Dedifferentiated amniotic fluid mesenchymal stem cell (primary cell): ENCODE measurements at regions not wholly inside any gene's neighbourhood (a gene's known extent, or its start where the extent isn't known, plus 50 kb on each side); places are given as distances from the start of the nearest gene placed in this dataset.
"Not testable (repeated sequence)": the region's sequence is repeated elsewhere in the genome, so short reads cannot be mapped to it uniquely, and the experiment has no call there.

Experiments
- DNase-seq: peaks from one replicate; pipeline ENCODE4 v3.0.0-alpha.2; 2016; ENCODE audit errors: extremely low spot score

DNA sequence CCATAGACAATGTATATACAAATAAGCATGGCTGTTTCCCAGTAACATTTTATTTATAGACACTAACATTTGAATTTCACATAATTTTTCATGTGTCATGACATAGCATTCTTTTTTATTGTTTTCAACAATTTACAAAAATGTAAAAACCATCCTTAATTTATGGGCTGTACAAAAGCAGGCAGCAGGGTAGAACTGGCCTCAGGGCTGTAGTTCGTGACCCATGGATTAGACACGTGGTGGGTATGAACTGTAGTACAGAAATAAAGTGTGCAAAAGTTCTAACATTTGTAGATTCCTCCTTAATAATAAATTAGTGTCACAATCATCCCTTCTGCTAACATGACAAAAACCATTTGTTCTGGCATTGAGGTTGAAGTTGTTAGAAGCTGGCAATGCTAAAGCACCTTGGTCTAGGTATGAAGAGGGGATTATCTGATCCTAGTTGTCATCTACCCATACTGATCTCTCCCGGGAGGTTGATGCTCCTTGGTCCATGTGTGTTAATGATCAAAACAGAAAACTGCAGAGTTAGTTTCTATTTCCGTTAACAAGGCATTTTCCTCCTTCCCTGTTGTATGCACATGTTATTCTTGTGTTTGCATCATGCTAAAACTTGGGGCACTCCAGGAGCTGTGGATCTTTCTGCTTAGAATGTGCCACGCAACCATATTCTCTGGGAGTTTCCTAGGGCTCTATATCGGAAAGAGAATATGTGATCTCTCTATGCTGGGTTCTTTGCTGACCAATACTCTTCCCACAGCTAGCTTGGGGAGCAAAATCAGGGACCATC lies 917.6 kb downstream of the TLE1 start:
- no peak for DNase-seq

DNA sequence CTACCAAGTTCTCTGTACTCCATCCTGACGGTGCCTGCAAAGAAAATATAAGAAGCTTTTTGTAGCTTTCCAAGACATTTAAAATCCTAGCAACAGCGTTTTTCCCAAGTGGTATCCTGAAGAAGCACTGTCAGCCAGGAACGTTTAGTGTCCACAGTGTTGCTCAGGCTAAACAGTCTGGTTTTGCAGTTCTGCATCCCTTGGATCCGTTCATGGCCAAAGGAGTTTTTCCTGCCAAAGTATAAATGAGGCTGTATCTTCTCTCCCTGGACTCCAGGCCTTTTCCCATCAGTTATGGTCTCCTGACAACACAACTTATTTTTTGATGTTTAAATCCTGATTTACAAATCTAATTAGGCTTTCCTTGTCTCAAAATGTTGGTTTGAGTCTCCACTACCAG lies 925.8 kb downstream of the TLE1 start:
- DNase-seq: no peak

DNA sequence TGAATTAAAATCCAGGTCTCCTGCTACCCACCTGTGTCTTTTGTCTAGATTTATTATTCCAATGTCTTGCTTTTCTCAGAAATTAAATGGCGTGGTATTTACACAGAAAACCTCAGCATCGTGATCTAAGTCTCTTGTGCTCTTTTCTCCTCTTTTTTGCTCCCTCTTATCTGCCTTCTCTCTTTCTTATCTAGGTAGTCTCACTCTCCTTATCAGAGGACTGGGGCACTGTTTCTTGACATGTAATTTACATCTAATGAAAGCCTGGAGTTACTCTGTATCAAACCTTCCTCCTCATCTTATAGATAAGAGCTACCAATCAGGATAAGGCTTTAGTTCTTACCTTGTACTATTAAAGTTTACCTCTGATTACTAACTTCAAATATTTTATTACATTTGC lies 933.8 kb downstream of the TLE1 start:
- no peak for DNase-seq

DNA sequence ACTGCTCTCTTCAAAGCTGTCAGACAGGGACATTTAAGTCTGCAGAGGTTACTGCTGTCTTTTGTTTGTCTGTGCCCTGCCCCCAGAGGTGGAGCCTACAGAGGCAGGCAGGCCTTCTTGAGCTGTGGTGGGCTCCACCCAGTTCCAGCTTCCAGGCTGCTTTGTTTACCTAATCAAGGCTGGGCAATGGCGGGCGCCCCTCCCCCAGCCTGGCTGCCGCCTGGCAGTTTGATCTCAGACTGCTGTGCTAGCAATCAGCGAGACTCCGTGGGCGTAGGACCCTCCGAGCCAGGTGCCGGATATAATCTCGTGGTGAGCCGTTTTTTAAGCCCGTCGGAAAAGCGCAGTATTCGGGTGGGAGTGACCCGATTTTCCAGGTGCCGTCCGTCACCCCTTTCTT lies 942.3 kb downstream of the TLE1 start:
- DNase-seq: not testable (repeated sequence)

DNA sequence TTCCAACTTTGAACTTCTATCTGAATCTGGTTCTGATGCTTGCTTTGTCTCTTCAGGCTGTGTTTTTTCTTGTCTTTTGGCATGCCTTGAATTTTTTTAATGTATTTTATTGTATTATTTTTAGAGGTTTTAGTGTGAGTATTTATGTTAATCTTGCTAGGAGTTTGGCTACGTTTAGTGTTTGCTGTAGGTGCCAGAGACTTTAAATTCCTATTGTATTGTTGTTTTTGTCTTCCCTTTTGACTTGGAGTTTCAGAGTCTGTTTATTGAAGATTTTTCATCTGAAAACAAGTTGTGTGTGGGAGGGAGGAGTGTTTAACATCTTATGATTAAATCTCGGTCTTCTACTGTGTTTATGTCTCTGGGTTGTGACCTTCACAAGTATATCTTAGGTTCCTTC lies 956.8 kb downstream of the TLE1 start:
- DNase-seq: no peak

DNA sequence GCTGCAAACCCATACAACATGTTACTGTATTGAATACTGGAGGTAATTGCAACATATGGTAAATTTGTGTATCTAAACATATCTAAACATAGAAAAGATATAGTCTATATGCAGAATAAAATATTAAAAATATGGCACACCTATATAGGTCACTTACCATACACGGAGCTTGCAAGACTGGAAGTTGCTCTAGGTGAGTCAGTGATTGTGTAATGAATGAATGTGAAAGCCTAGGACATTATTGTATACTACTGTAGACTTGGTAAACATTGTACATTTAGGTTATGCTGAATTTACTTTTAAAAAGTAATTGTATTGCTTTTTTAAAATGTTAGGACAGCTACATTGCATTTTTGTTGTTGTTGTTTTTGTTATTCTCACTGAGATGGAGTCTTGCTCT lies 968.8 kb downstream of the TLE1 start:
- no peak for DNase-seq

DNA sequence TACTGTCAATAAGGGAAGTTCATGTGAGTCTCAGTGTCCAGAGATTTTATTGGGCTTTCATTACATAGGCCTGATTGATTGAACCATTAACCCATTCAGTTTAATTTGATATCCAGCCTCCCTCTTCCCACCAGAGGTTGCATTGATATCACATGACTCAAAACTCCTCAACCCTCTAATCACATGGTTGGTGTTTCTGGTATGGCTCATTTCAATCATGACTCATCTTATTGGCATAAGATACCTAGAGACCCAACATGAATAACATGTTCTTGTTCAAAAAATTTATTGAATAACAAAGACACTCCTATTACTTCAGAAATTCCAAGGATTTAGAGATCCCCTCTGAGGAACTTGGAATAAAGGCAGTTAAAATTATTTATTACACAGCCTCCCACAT lies 982.2 kb downstream of the TLE1 start:
- DNase-seq: no peak

DNA sequence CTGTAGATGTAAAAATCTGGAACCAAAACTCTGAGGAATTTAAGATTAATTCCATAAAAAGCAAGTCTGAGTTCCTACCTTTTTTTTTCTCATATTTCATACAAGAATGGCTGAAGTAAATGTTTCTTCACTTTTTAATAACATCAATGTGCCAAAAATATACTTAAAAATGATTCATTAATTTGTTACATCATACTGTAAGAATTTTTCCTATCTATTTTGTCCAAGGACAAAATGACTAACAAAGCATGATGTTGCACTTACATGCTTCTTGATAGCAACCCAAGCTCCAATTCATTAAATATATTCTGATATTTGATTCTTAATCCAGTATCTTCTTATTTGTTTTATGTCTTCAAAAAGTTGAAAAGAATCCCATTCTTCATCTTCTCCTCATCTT lies 988.3 kb downstream of the TLE1 start:
- DNase-seq: no peak

DNA sequence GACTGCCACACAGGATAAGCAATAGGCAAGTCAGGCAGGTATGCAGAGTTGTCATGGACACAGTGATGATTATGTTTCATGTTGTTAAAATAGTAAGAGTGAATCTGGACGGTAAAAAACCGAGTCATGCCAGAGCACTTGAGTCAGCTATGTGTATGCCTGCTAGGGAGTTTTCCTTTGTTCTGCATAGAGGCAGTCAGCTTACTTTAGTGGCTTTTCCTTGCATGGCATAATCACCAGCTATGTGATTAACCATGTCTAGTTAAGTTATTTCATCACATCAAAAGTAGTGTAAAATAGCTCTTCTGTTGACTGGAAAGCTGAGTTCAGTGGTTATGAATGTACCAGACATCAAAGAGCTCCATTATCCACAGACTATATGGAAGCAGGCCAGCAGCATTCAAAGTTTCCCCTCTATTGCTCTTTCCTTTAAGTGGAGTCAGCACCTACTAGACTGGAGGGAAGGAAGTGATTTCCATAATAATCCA lies 989.8 kb downstream of the TLE1 start:
- peak; percentile 61 for DNase-seq

DNA sequence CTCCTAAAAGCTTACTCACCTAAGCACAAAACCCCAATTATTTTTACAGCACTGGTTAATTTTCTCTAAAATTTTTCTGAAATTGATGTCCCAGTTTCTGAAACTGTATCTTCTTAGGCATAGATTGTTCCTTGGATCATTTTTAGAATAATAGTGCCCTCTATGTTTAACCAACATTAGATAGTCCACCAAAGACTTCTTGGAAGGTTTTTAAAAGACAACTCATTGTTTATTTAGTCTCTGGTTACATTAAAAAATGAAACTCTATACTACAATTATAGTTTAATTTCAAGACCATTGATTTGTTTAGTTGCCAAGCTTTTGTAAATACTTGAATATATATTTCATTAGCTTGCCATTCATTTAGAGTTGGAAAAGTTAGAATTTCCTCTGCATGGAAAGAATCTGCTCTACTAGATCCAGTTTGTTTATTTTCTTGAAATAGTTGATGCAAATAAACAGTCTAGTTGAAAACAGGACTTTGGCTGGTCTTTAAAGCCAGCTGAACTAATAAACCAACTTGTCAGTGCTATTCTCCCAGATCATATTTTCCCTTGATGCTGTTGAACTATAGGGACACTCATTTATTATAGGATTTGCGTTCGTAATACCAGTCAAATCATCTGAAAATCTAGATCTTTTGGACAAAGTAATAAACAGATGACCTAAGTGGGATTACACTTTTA lies 990.5 kb downstream of the TLE1 start:
- peak; percentile 16 for DNase-seq

DNA sequence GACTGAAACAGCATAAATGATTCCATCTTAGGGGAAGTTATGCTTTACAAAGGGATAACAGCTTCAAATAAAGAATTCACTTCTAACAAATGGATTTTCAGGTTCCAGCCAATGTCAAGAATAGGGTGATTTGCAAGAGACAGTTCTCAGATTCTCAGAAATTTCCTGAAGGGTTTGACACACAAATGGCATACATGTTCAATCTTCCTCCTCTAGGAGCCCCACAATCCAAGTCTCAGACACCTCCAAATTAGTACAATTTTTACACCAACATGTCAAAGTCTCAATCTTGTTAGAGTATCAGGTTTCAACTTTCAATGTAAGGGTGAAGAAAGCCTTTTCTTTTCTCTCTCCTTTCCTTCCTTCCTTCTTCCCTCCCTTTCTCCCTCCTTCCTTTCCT lies 996.6 kb downstream of the TLE1 start:
- no peak for DNase-seq

DNA sequence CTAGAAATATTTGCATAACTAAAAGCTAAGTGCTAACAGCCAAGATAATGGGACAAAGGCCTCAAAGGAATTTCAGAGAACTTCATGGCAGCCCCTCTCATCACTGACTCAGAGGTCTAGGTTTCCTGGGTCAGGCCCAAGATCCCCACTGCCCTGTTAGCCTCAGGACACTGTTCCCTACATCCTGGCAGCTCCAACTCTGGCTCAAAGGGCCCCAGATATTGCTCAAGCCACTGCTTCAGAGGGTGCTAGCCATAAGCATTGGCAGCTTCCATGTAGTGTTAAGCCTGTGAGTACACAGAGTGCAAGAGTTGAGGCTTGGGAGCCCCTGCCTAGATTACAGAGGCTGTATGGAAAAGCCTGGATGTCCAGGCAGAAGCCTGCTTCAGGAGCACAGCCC lies 998.1 kb downstream of the TLE1 start:
- DNase-seq: no peak

DNA sequence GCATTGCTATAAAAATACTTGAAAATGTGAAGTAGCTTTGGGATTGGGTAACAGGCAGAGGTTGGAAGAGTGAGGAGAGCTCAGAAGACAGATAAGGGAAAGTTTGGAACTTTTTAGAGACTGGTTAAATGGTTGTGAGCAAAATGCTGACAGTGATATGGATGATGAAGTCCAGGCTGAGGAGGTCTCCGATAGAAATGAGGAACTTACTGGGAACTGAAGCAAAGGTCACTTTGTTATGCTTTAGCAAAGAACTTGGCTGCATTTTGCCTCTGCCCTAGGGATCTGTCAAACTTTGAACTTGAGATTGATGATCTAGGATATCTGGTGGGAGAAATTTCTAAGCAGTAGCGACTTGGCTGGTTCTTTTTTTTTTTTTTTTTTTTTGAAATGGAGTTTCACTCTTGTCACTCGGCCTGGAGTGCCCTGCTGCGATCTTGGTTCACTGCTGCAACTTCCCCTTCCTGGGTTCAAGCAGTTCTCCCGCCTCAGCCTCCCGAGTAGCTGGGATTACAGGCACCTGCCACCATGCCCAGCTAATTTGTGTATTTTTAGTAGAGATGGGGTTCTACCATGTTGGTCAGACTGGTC lies 998.9 kb downstream of the TLE1 start:
- no peak for DNase-seq

DNA sequence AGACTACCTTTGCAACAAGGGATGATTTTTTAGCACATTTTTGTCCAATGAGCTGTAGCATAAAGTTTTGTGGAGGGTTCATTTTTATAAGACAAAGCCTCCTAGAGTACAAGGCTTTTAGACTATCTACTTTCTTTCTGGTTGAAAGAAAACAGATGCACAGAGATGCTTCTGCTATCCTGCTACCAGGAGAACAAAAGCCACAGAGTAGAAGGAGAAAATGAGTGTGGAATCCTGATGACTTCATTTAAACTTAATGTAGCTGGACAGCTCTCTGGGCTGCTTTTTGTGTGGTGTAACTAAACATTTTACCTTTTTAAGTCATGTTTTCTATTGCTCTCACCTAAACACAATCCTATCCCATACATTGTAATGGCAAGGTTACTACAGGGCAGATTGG lies 1009.4 kb downstream of the TLE1 start:
- DNase-seq: no peak

DNA sequence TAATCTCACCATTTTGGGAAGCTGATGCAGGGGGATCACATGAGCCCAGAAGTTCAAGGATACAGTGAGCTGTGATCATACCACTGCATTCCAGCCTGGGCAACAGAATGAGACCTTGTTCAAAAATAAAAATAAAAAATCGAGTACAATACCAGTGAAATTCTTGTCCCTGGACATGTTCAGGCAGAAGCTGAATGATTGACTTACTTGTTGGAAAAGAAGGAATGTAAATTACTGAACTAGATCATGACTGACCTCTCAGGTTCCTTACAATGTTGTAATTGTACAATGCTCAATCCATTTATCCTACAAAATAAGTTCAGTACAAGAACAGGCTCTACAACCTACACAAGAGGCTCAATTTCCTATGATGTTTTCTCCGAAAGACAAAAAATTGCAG lies 1010.4 kb downstream of the TLE1 start:
- no peak for DNase-seq

DNA sequence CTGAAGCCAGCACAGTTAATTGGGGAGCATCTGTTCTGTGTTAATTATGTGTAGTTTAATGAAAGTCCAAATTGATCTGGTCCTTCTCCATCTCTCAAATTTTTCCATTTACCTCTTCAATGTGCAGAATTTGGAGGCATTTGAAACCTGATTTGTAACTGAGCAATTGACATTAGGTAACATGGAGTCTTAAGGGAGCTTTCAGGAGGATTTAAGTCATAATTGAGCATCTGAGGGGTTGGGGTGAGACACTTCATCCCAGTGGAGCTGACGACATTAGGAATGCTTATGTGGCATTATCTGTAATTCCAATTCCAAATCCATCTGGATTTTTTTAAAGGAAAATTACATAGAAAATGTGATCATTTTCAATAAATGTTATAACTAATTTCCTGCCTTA lies 1015.9 kb downstream of the TLE1 start:
- no peak for DNase-seq

DNA sequence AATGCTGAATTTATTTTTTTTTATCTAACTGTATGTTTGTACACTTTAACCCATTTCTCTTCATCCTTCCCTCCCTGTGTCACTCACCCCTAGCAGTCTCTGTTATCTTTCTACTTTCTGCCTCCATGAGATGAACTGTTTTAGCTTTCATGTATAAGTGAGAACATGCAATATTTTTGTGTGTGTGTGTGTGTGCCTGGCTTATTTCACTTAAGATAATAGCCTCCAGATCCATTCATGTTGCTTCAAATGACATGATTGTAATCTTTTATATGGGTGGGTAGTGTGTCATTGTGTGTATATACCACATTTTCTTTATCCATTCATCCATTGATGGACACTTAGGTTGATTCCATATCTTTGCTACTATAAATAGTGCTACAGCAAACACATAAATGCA lies 1023.9 kb downstream of the TLE1 start:
- DNase-seq: no peak

DNA sequence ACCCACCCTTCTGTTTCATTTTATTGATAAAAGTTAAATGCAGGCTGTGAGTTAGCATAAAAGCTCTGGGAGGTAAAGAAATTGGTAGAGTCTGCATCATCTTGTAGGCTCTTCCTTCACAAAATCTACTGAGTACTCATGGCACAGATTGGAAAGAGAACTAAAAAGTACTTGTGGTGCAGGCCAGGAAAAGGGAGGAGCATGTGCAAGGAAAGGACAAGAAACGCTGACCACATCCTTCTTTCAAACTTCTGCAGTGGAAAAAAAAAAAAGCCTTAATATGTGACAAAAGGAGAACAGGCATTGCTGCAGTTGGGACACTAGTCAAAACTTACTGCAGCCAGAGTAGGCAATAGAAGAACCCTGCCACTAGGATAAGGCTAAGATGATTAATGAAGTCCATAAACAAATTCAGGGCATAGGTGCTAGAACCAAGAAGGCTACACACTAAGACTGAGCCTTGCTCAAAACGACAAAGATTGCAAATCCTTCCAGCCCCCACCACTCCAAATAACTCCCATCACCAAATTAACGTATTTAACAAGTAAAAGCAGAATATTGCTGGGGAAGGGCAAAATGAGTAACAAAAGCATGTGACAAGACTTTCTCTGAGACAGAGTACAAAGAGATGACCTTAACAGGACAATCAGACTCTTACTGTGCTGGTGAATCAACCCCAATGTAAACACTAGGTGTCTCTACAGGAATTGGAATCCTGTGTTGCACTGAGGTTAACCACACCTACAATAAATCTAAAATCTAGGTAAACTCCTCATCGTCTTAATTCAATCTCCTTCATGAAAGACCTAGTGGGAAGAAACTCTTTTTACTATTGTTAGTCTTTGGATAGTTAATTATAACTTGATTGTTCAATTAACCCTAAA lies 1024.8 kb downstream of the TLE1 start:
- DNase-seq: no peak

DNA sequence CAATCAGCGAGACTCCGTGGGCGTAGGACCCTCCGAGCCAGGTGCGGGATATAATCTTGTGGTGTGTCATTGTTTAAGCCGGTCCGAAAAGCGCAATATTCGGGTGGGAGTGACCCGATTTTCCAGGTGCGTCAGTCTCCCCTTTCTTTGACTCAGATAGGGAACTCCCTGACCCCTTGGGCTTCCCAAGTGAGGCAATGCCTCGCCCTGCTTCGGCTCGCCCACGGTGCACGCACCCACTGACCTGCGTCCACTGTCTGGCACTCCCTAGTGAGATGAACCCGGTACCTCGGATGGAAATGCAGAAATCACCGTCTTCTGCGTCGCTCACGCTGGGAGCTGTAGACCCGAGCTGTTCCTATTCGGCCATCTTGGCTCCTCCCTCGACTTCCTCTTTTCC lies 1029.6 kb downstream of the TLE1 start:
- not testable (repeated sequence) for DNase-seq

DNA sequence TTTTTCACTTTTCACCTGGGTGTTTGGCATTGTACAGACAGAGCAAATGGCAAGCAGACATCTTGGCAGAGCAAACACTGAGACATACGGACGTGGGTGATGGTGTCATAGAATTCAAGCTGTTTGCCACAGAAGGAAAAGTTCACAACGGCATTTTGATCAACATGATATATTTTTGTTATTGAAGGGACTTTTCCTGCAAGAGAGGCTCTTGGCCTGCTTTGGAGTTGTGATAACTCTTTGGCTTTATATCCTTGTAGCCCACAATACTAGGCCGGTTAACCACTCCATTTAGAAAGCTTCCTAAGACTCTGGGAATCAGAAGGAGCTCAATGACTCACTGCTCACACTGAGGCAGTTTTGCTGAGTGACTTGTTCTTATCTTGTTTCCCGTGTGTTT lies 1038.3 kb downstream of the TLE1 start:
- DNase-seq: peak; percentile 15

DNA sequence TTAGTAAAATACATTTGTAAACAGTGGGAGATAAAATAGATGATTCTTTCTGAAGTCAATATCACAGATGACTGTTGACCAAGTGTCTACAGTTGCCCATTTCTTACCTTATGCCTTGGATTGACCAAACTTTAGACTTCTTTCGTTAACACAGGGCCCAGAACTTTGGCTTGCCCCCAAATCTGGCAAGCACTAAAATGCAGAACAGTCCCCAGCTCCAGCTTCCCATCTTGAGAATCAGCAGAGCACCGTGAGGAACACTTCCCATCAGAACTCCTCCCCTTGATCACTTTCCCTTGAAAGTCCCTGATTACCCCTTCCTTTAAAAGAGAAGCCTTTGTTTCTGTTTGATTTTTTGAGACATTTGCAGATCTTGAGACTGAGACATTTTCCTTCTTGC lies 1039.9 kb downstream of the TLE1 start:
- DNase-seq: no peak

DNA sequence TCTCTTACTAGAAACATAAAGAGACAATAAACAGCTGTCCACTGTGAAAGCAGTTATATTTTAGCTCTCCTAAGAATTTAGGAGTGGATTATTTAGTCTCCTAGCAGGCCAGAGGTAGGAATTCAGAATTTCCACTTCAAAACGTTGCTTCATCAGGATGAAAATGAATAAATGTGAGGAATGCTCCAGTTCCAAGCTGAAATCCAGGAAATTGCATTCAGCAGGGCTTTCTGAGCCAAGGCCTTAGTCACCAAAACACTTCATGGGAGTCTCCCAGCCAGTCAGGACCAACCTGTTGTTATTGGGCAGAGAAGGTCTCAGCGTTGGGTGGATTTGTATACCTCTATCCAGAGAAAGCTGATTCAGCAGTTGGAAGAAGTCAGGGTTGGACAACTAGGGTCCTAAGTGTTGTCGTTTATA lies 1040.3 kb downstream of the TLE1 start:
- peak; percentile 90 for DNase-seq
